ENCODE measurements at regions not wholly inside any gene's neighbourhood (a gene's known extent, or its start where the extent isn't known, plus 50 kb on each side); places are given as distances from the start of the nearest gene placed in this dataset.

- intact Hi-C loops (cut with DNase I) = no loop called here
- H3K9me3 ChIP-seq = peaks cover 5% of the 10 kb centered on the region
These were observed 361.5 kb downstream of the EPM2A start for GRCh38 chr6:145373826-145374225.

GRCh38 chr6:145374570-145374969 is 360.8 kb downstream of the EPM2A start:
- Histone ChIP-seq H3K4me1 (peaks cover 17% of the 10 kb centered on the region), H3K9me3 (peaks cover 5% of the 10 kb centered on the region), H3K36me3 (no peaks in the 10 kb centered on the region), H3K27me3 (no peaks in the 10 kb centered on the region), H3K27ac (no peak overlapping the region), H3K4me3 (no peak overlapping the region)
- no peak for DNase-seq (ENCODE audit: extremely low spot score in 2 of 2)
- intact Hi-C loops (cut with DNase I) = no loop called here
- TF ChIP-seq POLR2AphosphoS5 (IDR thresholded peaks at IDR 0.05; ENCODE audit: insufficient read depth in 1 of 2, low read depth in 1 of 2) (no peak), CTCF (IDR thresholded peaks at IDR 0.05) (no peak), POLR2A (IDR thresholded peaks at IDR 0.05) (no peak)

More at GRCh38 chr6:145373826-145374225, 361.5 kb downstream of the EPM2A start:
- no peaks in the 10 kb centered on the region for H3K27me3 ChIP-seq
- no peak for DNase-seq (ENCODE audit: extremely low spot score in 2 of 2)
- H3K4me3 ChIP-seq = no peak overlapping the region
- H3K36me3 ChIP-seq = no peaks in the 10 kb centered on the region
- peaks cover 17% of the 10 kb centered on the region for H3K4me1 ChIP-seq
- no peak for TF ChIP-seq CTCF (IDR thresholded peaks at IDR 0.05)
- no peak for TF ChIP-seq POLR2A (IDR thresholded peaks at IDR 0.05)
- no peak for TF ChIP-seq POLR2AphosphoS5 (IDR thresholded peaks at IDR 0.05; ENCODE audit: insufficient read depth in 1 of 2, low read depth in 1 of 2)
- H3K27ac ChIP-seq = no peak overlapping the region

- H3K9me3 ChIP-seq = peaks cover 5% of the 10 kb centered on the region
- no peak overlapping the region for H3K27ac ChIP-seq
- H3K4me1 ChIP-seq = peaks cover 17% of the 10 kb centered on the region
- H3K36me3 ChIP-seq = no peaks in the 10 kb centered on the region
- no peak for DNase-seq (ENCODE audit: extremely low spot score in 2 of 2)
- no peak overlapping the region for H3K4me3 ChIP-seq
- TF ChIP-seq CTCF (IDR thresholded peaks at IDR 0.05) (no peak), POLR2A (IDR thresholded peaks at IDR 0.05) (no peak), POLR2AphosphoS5 (IDR thresholded peaks at IDR 0.05; ENCODE audit: insufficient read depth in 1 of 2, low read depth in 1 of 2) (no peak)
- H3K27me3 ChIP-seq = no peaks in the 10 kb centered on the region
- intact Hi-C loops (cut with DNase I) = no loop called here
These were observed 359.8 kb downstream of the EPM2A start for GRCh38 chr6:145375502-145375901.

GRCh38 chr6:145380186-145380585 is 355.1 kb downstream of the EPM2A start:
- H3K4me1 ChIP-seq = no peaks in the 10 kb centered on the region
- H3K27me3 ChIP-seq = no peaks in the 10 kb centered on the region
- peaks cover 5% of the 10 kb centered on the region for H3K9me3 ChIP-seq
- intact Hi-C loops (cut with DNase I) = no loop called here
- no peak overlapping the region for H3K4me3 ChIP-seq
- DNase-seq (ENCODE audit: extremely low spot score in 2 of 2) = no peak
- H3K27ac ChIP-seq = no peak overlapping the region
- no peaks in the 10 kb centered on the region for H3K36me3 ChIP-seq
- TF ChIP-seq CTCF (IDR thresholded peaks at IDR 0.05) (no peak), POLR2A (IDR thresholded peaks at IDR 0.05) (no peak), POLR2AphosphoS5 (IDR thresholded peaks at IDR 0.05; ENCODE audit: insufficient read depth in 1 of 2, low read depth in 1 of 2) (no peak)

GRCh38 chr6:145381941-145382340 is 353.4 kb downstream of the EPM2A start:
- no peak for TF ChIP-seq POLR2AphosphoS5 (IDR thresholded peaks at IDR 0.05; ENCODE audit: insufficient read depth in 1 of 2, low read depth in 1 of 2)
- TF ChIP-seq CTCF (IDR thresholded peaks at IDR 0.05) = no peak
- no peak for TF ChIP-seq POLR2A (IDR thresholded peaks at IDR 0.05)
- Histone ChIP-seq H3K4me3 (no peak overlapping the region), H3K27me3 (no peaks in the 10 kb centered on the region), H3K36me3 (no peaks in the 10 kb centered on the region), H3K9me3 (peaks cover 5% of the 10 kb centered on the region), H3K4me1 (no peaks in the 10 kb centered on the region), H3K27ac (no peak overlapping the region)
- intact Hi-C loops (cut with DNase I) = no loop called here
- DNase-seq (ENCODE audit: extremely low spot score in 2 of 2) = no peak

Data from vagina (tissue), 2 donors.